ENCODE measurements at regions not wholly inside any gene's neighbourhood (a gene's known extent, or its start where the extent isn't known, plus 50 kb on each side); places are given as distances from the start of the nearest gene placed in this dataset.

- TF ChIP-seq CTCF (IDR thresholded peaks at IDR 0.05) (no peak), POLR2A (IDR thresholded peaks at IDR 0.05) (no peak)
Measured at GRCh38 chr11:111183706-111184105, 61.8 kb upstream of the POU2AF2 start.

Data from testis (tissue), 2 donors.